ENCODE measurements at regions not wholly inside any gene's neighbourhood (a gene's known extent, or its start where the extent isn't known, plus 50 kb on each side); places are given as distances from the start of the nearest gene placed in this dataset.

DNA sequence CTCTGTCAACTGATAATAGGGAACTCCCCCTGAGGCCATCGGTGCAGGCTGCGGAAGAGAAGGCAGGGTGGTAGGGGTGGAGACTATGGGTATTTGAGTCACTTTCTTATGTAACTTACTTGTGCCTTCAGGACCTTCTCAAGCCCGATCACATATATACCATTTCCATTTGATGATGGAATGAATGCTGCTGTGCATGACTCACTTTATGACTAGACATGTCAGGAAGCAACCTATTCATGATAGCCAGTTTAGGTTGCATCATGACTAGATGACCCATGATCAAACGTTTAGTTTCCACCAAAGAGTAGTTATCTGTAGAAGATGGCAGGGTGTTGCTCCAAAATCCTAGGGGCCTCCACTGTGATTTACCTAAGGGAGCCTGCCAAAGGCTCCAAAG is 435.5 kb downstream of the DTHD1 start:
- no peak for TF ChIP-seq EZH2phosphoT487 (IDR thresholded peaks at IDR 0.05; ENCODE audit: low read depth)
- Histone ChIP-seq H3K9ac (ENCODE audit: low read length) (no peak overlapping the region), H2AFZ (ENCODE audit: low read depth, low read length) (no peak overlapping the region), H3K9me3 (ENCODE audit: insufficient read depth, low read length) (no peaks in the 10 kb centered on the region), H3K4me2 (ENCODE audit: low read length) (no peak overlapping the region), H3K27ac (ENCODE audit: low read length) (no peak overlapping the region), H3K36me3 (replicated peaks; ENCODE audit: low read depth, low read length) (no peaks in the 10 kb centered on the region), H3K4me3 (ENCODE audit: low read length) (no peak overlapping the region), H3K79me2 (ENCODE audit: low read length) (no peaks in the 10 kb centered on the region), H4K20me1 (ENCODE audit: insufficient read depth, low read length) (no peaks in the 10 kb centered on the region), H3K4me1 (ENCODE audit: low read length) (no peaks in the 10 kb centered on the region), H3K27me3 (ENCODE audit: low read depth, low read length) (no peaks in the 10 kb centered on the region)

DNA sequence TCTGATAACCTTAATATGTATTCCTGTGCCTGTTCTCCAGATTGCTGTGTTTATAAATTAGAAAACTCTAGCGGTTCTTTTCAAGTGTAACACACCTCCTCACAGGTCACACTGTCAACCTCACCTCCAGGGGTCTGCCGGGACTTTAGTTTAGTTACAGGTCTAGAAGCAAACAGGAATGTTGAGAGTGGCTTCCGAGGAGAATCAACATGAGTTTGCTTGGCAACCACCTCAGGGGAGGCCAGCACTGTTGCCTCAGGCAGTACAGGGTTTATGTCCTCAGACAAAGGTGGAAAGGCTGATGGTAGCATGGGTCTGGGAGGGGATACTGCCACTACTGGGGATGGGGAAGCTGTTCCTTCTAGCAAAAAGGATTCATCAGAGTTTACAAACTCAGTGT is 438.0 kb downstream of the DTHD1 start:
- Histone ChIP-seq H3K79me2 (ENCODE audit: low read length) (no peaks in the 10 kb centered on the region), H2AFZ (ENCODE audit: low read depth, low read length) (no peak overlapping the region), H3K4me1 (ENCODE audit: low read length) (no peaks in the 10 kb centered on the region), H4K20me1 (ENCODE audit: insufficient read depth, low read length) (no peaks in the 10 kb centered on the region), H3K4me3 (ENCODE audit: low read length) (no peak overlapping the region), H3K27me3 (ENCODE audit: low read depth, low read length) (no peaks in the 10 kb centered on the region), H3K27ac (ENCODE audit: low read length) (no peak overlapping the region), H3K36me3 (replicated peaks; ENCODE audit: low read depth, low read length) (no peaks in the 10 kb centered on the region), H3K4me2 (ENCODE audit: low read length) (no peak overlapping the region), H3K9ac (ENCODE audit: low read length) (no peak overlapping the region), H3K9me3 (ENCODE audit: insufficient read depth, low read length) (no peaks in the 10 kb centered on the region)
- TF ChIP-seq, protein P1, sequence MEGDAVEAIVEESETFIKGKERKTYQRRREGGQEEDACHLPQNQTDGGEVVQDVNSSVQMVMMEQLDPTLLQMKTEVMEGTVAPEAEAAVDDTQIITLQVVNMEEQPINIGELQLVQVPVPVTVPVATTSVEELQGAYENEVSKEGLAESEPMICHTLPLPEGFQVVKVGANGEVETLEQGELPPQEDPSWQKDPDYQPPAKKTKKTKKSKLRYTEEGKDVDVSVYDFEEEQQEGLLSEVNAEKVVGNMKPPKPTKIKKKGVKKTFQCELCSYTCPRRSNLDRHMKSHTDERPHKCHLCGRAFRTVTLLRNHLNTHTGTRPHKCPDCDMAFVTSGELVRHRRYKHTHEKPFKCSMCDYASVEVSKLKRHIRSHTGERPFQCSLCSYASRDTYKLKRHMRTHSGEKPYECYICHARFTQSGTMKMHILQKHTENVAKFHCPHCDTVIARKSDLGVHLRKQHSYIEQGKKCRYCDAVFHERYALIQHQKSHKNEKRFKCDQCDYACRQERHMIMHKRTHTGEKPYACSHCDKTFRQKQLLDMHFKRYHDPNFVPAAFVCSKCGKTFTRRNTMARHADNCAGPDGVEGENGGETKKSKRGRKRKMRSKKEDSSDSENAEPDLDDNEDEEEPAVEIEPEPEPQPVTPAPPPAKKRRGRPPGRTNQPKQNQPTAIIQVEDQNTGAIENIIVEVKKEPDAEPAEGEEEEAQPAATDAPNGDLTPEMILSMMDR (IDR thresholded peaks at IDR 0.05; ENCODE audit: low read depth, low read length): no peak
- TF ChIP-seq EZH2phosphoT487 (IDR thresholded peaks at IDR 0.05; ENCODE audit: low read depth): no peak

DNA sequence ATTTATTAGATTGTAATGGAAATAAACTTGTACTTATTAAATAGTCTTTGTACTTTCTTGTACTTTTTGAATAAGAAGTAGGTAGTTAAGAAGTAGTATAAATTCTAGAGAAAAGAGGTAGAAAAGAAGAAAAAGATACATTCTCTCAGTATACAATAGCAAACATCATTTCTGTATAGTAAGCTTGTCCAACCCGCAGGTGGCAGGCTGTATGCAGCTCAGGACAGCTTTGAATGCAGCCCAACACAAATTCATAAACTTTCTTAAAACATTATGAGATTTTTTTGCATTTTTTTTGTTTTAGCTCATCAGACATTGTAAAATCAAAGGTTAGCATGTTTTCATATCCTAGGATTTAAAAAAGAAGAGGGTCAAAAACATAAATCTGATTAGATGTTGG is 441.6 kb downstream of the DTHD1 start:
- TF ChIP-seq, protein P1 (IDR thresholded peaks at IDR 0.05; ENCODE audit: low read depth, low read length): peak; percentile 60
- TF ChIP-seq EZH2phosphoT487 (IDR thresholded peaks at IDR 0.05; ENCODE audit: low read depth): no peak
- no peaks in the 10 kb centered on the region for H3K4me1 ChIP-seq (ENCODE audit: low read length)
- no peaks in the 10 kb centered on the region for H3K9me3 ChIP-seq (ENCODE audit: insufficient read depth, low read length)
- no peaks in the 10 kb centered on the region for H4K20me1 ChIP-seq (ENCODE audit: insufficient read depth, low read length)
- no peak overlapping the region for H2AFZ ChIP-seq (ENCODE audit: low read depth, low read length)
- no peaks in the 10 kb centered on the region for H3K27me3 ChIP-seq (ENCODE audit: low read depth, low read length)
- no peak overlapping the region for H3K9ac ChIP-seq (ENCODE audit: low read length)
- H3K4me3 ChIP-seq (ENCODE audit: low read length): no peak overlapping the region
- no peaks in the 10 kb centered on the region for H3K36me3 ChIP-seq (replicated peaks; ENCODE audit: low read depth, low read length)
- H3K27ac ChIP-seq (ENCODE audit: low read length): no peak overlapping the region
- no peaks in the 10 kb centered on the region for H3K79me2 ChIP-seq (ENCODE audit: low read length)
- H3K4me2 ChIP-seq (ENCODE audit: low read length): no peak overlapping the region

DNA sequence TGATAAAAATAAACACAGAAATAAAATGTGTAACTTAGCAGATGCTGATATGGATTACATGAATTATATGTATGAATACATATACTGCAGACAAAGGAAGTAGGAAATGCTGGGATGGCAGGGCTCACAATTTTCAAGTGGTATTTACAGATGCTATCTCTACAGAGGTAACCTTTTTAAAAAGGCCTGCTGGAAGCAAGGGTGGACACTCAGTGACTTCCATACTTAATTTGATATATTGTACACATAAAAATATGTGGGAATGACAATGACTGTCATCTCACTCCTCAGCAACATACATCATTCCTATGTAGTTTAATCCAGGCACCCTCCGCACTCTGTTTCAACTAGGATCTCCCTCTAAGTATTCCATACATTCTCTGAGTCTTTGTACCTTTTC is 452.9 kb downstream of the DTHD1 start:
- no peak overlapping the region for H3K27ac ChIP-seq (ENCODE audit: low read length)
- TF ChIP-seq EZH2phosphoT487 (IDR thresholded peaks at IDR 0.05; ENCODE audit: low read depth): no peak
- H3K9me3 ChIP-seq (ENCODE audit: insufficient read depth, low read length): 0 out of 2 replicates have a peak, but pooled peaks cover 5% of the 10 kb centered on the region
- no peaks in the 10 kb centered on the region for H3K27me3 ChIP-seq (ENCODE audit: low read depth, low read length)
- no peaks in the 10 kb centered on the region for H3K36me3 ChIP-seq (replicated peaks; ENCODE audit: low read depth, low read length)
- no peaks in the 10 kb centered on the region for H3K79me2 ChIP-seq (ENCODE audit: low read length)
- H2AFZ ChIP-seq (ENCODE audit: low read depth, low read length): no peak overlapping the region
- no peaks in the 10 kb centered on the region for H4K20me1 ChIP-seq (ENCODE audit: insufficient read depth, low read length)
- no peak overlapping the region for H3K4me2 ChIP-seq (ENCODE audit: low read length)
- no peak overlapping the region for H3K4me3 ChIP-seq (ENCODE audit: low read length)
- H3K9ac ChIP-seq (ENCODE audit: low read length): no peak overlapping the region
- H3K4me1 ChIP-seq (ENCODE audit: low read length): no peaks in the 10 kb centered on the region

DNA sequence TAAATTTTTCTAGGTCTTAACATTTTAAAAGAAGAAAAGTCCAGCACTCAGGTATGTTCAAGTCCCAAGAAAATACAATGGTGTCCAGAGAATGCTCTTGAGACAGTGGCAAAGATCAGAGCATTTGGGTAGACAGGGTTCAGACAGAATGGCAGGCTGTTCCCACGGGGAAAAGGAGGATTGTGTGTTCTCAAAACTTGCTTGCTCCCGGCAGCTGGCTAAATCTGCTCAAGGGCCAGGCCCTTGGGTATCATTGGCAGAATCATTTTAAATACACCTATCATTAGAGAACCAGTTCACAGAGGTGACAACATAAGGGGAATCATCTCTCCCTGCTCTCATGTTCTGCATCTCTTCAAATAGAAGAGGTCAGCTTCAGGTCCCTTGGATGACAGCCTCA is 456.3 kb downstream of the DTHD1 start:
- Histone ChIP-seq H3K9me3 (ENCODE audit: insufficient read depth, low read length) (no peaks in the 10 kb centered on the region), H3K27me3 (ENCODE audit: low read depth, low read length) (no peaks in the 10 kb centered on the region), H3K4me3 (ENCODE audit: low read length) (no peak overlapping the region), H3K36me3 (replicated peaks; ENCODE audit: low read depth, low read length) (no peaks in the 10 kb centered on the region), H4K20me1 (ENCODE audit: insufficient read depth, low read length) (no peaks in the 10 kb centered on the region), H3K27ac (ENCODE audit: low read length) (no peak overlapping the region), H2AFZ (ENCODE audit: low read depth, low read length) (no peak overlapping the region), H3K79me2 (ENCODE audit: low read length) (no peaks in the 10 kb centered on the region), H3K4me1 (ENCODE audit: low read length) (no peaks in the 10 kb centered on the region), H3K4me2 (ENCODE audit: low read length) (no peak overlapping the region), H3K9ac (ENCODE audit: low read length) (no peak overlapping the region)
- TF ChIP-seq EZH2phosphoT487 (IDR thresholded peaks at IDR 0.05; ENCODE audit: low read depth): no peak
- TF ChIP-seq, protein P1 (IDR thresholded peaks at IDR 0.05; ENCODE audit: low read depth, low read length): no peak
